HG03039 (cell line): ENCODE measurements at regions not wholly inside any gene's neighbourhood (a gene's known extent, or its start where the extent isn't known, plus 50 kb on each side); places are given as distances from the start of the nearest gene placed in this dataset.

Experiments used
- ATAC-seq: cut with Tn5 transposase; IDR thresholded peaks from one replicate; pipeline ENCODE4 v1.9.1; 2021; ENCODE audit warnings: mild to moderate bottlenecking, moderate library complexity; ENCODE audit not compliant: unreplicated experiment

GRCh38 chr7:116083796-116084195 lies 53.2 kb upstream of the TFEC start:
- ATAC-seq = no peak

DNA sequence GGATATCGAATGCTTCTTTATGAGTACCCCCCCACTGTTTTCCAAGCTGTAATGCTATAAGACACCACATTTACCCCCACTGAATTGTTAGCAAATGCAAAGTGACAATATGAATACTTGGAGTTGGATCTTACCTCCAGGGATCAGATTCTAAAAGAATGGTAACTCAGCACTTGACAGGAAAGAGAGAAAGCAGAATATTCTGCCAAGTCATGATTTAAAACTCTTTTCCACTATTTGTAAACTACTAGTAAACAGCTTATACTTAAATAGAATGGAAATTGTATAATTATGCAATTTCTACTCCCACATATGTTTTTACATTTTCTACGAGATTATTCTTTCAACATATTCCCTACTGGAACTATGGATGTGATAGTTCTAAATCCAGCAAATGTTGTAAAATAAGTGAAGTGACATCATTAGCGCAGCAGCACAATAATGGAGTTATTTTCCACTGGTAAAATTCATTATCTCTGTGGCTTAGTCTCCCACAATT lies 56.0 kb upstream of the TFEC start:
- no peak for ATAC-seq

- ATAC-seq = no peak
Observed at GRCh38 chr7:116087291-116087690, 56.7 kb upstream of the TFEC start.

DNA sequence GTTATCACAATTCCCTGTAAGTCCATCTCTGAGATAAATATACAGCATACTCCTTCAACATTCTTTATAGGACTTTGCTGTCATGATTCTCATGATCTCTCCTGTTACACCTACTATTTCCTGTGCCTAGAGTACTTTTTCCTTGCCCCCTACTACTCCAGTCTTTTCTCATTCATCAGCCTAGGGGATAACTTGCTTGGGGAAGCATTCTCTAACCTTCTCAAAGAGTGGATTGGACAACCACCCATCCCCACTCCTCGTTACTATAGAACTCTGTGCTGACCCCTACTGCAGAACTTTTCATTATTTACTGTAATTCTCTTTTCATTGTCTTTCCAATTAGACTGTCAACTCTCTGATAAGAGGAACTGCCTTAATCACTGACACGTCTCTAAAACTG lies 57.4 kb upstream of the TFEC start:
- ATAC-seq = no peak

DNA sequence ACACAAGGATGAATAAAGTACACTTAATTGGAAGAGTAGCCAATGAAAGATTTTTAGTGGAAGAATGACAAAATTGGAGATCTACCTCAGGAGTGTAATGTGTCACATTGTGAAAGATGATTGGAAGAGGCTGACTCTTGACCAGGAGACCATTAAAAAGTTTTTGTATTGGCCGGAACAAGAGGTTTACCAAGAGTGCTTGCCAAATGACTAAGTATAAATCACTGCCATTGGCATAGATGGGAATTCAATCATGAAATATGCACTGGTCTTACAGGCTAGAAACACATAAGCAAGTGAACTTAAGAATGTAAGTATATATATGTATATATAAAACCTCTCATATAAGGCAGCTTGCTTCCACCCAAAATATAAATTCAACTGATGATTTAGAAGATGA lies 58.7 kb upstream of the TFEC start:
- ATAC-seq = no peak

- ATAC-seq = no peak
Observed at GRCh38 chr7:116093516-116094301, 63.1 kb upstream of the TFEC start.

- ATAC-seq = no peak
Observed at GRCh38 chr7:116095396-116095795, 64.8 kb upstream of the TFEC start.

GRCh38 chr7:116097365-116098009 lies 66.9 kb upstream of the TFEC start:
- no peak for ATAC-seq

- ATAC-seq = no peak
Observed at GRCh38 chr7:116098175-116098574, 67.6 kb upstream of the TFEC start.

DNA sequence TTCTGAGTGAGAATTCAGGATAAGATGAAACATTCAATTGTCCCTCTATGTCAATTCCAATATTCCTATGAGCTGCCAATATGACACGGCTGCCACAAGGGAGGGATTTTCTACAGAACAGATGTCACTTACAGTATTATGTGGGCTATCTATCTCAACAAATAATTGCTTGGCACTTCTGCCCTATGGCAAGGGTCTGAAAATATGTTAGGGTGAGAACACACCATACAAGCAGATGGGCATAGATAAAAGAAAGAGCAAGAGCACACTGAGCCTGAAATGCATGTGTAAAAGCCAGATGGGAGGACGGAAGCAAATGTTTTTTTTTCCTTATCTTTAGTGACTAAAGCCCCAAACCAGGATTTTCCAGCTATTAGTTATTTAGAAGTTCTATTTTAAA lies 70.1 kb upstream of the TFEC start:
- ATAC-seq = no peak

DNA sequence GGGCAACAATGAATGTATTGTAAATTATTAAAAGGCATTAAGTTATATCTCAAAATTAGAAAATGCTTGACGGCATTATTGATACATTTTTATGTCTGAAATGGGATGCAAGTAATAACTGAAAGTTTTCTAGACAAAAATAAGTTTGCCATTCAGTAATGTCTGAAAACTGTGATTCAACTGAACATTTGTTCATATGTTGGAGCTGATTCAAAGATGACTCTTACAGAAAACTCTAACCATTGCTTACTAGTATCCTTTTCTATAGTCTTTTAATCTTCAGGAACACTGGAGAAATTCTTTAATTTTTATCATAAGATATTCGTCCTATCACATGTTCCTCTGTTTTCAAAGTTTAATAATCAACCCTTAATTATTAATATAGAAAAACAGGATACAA lies 71.1 kb upstream of the TFEC start:
- no peak for ATAC-seq

DNA sequence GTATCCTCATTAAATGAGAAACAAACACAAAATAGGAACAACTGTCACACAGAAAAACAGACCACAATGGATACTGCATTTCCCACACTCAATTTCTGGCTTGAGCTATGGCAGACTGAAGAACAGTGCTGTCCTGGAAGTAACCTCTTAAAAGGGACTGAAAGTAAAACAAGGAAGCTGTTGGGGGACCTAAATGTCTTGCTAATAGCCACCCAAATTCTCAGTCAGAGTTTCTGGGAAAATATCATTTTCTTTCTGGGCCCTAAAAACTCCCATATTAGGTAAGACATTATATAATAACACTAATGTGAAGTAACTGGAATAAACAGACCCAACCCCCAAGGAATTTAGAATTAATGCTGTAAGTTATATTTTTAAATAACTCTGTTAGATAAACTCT lies 80.9 kb upstream of the TFEC start:
- ATAC-seq = no peak

DNA sequence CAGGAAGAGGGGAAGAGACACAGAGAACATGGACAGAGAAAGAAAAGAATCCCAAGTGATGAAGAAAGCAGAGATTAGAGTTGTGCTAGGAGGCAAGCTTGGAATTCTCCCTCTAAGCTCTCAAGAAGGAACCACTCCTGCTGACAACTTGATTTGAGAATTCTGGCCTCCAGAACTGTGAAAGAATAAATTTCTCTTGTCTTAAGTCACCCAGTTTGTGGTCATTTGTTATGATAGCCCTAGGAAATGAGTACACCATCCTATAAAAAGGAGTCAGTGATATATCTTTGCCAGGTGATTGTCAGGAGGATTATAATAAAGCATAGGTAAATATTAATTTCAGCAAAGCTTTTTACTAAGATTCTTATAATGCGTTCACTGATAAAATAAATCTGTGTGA lies 82.7 kb upstream of the TFEC start:
- no peak for ATAC-seq

GRCh38 chr7:116120839-116121238 lies 89.5 kb upstream of the TES start:
- ATAC-seq = no peak

DNA sequence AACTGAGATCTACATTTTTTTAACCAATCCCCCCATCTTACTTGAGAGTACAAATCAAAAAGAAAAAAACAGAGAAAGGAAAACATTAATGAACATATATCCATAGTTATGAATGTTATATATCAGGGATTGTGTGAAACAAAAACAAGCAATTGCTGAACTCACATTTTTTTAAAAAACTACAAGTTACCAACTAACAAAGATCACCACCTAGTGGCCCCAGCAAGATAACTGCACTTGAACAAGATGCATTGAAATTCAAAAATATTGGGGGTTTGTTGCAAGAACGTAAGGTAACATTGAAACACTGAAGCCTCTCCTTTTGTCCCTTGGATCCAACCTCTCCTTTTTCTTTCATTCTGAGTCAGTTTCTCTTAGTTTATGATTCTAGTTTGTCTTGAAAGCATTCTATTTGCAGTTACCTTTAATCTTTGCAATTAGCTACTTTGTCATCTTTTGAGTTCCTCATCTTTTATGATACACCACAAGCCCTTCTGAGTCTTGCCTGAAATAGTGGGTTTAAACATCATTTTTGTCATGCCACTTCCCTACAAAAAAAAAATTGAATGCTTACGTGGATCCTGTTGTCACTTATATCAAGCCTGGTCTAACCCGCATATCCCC lies 87.3 kb upstream of the TES start:
- ATAC-seq = no peak

GRCh38 chr7:116128139-116128538 lies 82.2 kb upstream of the TES start:
- ATAC-seq = no peak

GRCh38 chr7:116135306-116135705 lies 75.0 kb upstream of the TES start:
- ATAC-seq = no peak

DNA sequence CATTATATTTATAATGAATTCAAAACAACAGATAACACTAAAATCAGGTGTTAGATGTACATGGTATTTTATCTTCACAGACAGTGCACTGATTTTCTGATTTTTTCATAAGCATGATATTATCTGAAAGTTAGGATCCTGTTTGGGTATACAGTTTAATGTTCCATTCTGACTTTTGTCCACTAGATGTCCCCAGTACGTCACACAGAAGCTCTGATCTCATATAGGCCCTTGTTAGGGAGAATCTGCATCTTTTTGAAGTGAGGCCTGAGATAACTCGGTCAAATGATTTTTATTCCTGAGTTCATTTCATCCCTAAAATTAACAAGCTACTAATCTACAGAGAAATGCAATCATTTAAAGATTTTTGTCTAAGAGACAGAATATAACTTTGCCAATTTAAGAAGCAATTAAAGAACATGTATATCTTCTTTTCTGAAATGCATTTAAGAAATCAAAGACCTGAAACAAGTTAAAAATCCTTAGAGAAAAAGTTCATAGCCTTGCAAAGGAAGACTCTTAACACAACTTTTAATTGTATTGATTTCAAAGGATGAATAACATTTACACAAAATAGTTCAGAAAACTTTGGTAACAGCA lies 72.0 kb upstream of the TES start:
- peak; percentile 94 for ATAC-seq

DNA sequence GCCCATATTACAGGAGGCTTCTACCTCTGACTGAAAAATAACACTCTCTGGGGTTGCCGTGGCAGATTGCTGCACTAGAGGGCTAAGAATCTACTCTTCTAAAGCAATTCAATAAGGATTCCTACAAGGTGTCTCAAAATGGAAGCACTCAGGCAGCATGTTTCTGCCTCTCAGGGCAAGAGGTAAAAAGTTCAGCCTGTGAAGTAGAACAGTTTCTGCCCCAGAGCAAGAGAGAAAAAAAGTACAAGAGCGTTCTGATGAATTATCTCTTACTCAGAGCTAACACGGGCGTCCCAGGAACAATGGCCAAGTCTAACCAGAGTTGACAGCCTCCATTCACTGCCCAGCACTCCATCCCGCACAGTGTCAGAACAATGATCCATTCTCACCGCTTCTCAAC lies 71.3 kb upstream of the TES start:
- ATAC-seq = no peak

DNA sequence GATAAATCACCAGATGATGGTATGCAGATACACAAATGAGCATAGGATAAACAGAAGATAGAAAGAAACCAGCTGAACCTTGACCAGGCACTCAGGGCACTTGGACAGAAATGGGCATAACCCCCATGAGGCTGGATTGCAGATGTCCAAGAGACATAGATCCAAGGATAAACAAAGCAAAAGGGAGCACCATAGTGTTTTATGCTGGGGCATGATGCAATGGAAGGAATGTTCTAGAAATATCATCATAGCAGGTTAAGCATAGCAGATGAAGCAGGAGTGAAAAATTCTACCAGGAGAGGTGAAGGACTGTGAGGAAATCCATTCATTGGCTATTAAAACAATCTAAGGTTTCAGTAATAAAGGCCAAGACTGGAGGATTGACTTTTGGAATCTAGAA lies 70.5 kb upstream of the TES start:
- ATAC-seq = no peak

DNA sequence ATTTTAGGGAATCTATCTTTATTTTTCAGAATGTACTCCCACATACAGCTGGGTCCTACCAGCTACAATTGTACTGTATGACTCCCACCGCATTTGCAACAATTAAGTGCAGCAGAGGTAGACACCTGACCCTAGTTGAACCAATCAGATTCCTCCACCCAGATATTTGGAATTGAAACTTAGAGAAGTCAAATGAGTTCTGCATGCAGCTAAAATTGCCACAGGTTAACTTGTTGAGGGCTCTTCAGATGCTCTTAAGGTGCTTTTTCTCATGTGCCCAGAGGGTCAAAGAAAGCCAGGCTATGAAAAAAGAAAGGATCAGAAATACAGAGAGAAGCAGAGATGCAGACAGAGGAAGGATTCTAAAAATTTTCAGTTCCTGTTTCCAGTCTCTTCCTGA lies 68.0 kb upstream of the TES start:
- ATAC-seq = no peak

- no peak for ATAC-seq
Observed at GRCh38 chr7:116142850-116143249, 67.5 kb upstream of the TES start.
